ENCODE measurements at regions not wholly inside any gene's neighbourhood (a gene's known extent, or its start where the extent isn't known, plus 50 kb on each side); places are given as distances from the start of the nearest gene placed in this dataset.

DNA sequence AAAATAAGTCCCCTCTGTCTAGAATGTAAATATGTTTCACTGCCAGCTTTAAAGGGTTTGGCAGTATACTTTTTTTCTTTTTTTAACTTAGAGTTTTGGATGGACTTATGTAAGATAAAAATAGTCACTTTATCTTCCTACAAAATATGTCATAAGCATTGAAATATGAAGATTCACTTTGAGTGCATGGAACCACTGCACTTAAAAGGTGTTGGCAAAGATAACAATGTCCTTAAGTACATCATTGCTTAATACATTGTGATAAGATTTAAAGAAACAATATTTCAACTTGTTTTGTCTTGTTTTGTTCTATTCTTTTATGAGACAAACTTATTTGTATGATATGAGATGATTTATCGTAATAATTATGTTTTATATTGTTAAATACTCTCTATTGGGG, 66.3 kb upstream of the NAALADL2 start:
- Histone ChIP-seq H3K4me3 (ENCODE audit: low read length in 3 of 3) (no peak overlapping the region), H3K4me1 (ENCODE audit: control insufficient read depth in 2 of 3, insufficient read depth in 2 of 3, low read depth in 1 of 3, low read length in 3 of 3) (no peaks in the 10 kb centered on the region), H3K27ac (ENCODE audit: low read depth in 2 of 2, low read length in 2 of 2) (no peak overlapping the region), H3K27me3 (ENCODE audit: control insufficient read depth, insufficient read depth, low read length) (no peaks in the 10 kb centered on the region), H3K9ac (ENCODE audit: low read length in 3 of 3) (no peak overlapping the region), H3K9me3 (ENCODE audit: control insufficient read depth in 2 of 3, insufficient read depth in 1 of 3, low read length in 3 of 3) (no peaks in the 10 kb centered on the region), H3K36me3 (ENCODE audit: control insufficient read depth in 2 of 3, insufficient read depth in 3 of 3, low read length in 3 of 3) (no peaks in the 10 kb centered on the region)
- no peak for TF ChIP-seq CTCF (IDR thresholded peaks at IDR 0.05; ENCODE audit: borderline replicate concordance, extremely low read depth, insufficient read depth)
- DNase-seq: no peak
- FAIRE-seq: peak; percentile 21
- intact Hi-C loops (cut with DNase I): no loop called here

All from kidney (tissue), 13 donors.